NAMALWA (cell line): ENCODE measurements at regions not wholly inside any gene's neighbourhood (a gene's known extent, or its start where the extent isn't known, plus 50 kb on each side); places are given as distances from the start of the nearest gene placed in this dataset.
"Not testable (repeated sequence)": the region's sequence is repeated elsewhere in the genome, so short reads cannot be mapped to it uniquely, and the experiment has no call there.

Experiments
- DNase-seq: peaks from one replicate; pipeline ENCODE4 v3.0.0-alpha.2; 2015; ENCODE audit warnings: low spot score

DNA sequence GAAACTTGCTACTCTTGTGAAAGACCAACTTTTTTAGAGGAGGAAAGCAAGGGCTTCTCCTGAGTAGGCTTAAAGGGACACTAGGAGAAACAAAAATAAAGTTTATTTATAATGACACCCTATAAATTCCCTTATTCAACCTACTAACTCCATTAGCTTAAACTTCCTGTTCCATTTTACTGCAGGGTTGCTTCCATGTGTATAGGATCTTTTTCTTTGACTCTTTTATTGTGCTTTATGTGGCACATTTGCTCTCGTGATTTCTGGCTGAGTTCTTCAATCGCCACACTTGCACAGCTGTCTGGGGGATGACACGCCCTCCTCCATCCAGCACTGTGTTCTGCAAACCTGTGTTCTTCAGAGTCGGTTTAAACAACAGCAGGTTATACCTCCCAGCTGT, 225.7 kb upstream of the NPVF start:
- DNase-seq: peak; percentile 41

DNA sequence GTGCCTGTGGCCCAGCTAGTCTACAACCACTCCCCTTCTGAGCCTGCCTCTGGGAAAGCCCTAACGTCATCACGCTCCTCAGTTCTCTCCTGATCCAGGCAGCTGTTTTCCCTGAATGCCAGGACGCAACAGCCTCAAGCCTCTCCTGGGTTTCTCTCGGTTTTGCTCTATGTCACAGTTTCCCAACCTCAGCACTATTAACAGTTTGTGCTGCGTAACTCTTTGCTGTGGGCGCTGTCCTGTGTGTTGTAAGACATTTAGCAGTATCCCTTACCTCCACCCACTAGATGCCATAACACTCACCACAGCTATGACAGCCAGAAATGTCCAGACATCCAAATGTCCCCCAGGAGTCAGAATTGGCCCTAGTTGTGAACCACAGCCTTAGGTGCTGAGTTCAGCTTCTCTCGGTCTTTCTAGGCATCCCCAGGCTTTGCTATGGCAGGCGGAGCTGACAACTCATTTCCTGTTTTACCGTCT, 226.3 kb upstream of the NPVF start:
- DNase-seq: peak; percentile 32

DNA sequence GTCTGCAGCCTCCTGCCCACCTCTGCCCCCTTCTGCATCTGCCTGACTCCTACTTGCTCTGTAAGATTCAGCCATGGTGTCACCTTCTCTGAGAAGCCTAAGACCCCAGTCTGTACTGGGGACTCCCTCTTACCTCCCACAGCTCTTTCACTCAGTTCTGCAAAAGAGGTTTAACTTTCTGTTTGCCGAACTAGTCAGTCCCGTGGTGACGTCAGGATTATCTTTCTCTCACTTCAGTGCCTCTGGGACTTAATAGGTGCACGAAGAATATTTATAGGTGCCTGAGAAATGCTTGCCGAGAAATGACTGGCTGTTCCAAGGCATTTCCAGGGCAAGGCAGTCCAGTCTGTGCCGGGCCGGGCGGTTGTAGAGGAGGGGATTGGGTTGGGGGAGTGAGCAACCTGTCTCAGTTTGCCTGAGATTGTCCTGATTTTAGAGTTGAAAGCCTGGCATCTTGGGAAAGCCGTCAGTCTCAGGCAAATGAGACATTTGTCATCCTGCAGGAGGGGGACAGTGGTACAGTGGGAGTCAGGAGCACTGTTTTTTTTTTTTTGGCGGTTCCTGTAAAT, 227.5 kb upstream of the NPVF start:
- no peak for DNase-seq

DNA sequence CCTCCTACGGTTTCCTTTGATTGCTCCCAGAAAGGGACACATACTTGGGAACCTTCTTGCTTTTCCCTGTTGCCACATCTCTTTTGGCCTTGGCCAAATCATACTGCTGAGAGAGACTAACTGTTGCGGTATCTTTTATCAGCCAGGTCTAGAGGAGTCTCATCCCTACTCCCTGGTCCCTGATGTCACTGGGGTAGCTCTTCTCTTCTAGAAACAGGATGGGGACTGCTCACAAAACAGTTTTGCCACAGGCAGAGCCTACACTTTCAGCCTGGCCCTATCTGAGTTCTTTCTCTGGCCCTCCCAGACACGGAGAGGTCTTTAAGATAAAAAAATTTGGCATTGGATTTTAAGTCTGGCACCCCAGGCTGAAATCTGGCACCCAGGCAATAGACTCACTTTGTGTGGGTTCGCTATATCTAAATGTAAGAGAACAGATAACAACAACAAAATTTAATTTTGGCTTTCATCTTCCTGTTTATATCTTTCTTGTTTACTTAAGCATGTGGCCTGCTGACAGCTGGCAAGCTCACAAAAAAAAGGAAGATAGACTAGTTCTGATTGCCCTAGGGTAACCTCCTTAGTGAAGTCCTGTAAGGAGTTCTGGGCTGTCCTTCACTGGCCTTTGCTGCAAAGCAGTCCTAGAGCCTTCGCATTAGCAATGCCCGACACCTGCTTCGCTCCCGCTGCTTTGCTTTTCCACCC, 228.3 kb upstream of the NPVF start:
- peak; percentile 26 for DNase-seq

DNA sequence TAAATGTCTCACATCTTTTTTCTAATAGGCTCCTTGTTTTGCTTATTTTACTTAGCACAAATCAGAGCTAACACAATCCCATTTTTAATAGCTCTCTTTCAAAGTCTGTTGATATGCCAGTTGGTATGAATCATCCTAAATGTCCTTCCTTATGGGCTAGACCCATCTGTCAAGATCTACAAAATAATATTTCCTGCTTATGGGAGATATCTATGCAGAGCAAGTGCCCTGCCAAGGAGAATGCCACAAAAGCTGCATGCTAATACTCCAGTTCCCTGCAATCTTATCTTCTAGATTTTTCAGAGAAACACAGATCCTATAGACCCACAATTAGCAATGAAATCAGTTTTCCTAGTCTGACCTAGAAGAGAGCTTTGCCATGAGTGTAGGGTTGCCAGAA, 230.8 kb upstream of the NPVF start:
- no peak for DNase-seq

DNA sequence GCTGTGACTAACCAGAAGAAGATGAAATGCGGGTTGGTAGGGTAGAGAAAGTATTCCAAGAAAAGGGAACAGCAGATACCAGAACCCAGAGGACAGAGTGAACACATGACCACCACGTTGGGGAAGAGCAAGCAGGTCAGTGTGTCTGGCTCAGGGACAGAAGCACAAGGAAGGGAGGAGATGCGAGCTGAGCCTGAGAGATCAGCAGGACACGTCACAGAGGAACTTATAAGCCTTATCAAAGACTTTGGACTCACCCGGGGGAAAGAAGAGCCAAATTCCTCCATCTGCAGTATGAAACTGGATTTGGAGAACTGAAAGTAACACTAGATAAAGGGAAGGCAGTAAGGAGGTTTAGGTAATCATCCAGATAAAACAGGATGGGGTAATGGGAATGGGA, 232.1 kb upstream of the NPVF start:
- no peak for DNase-seq

DNA sequence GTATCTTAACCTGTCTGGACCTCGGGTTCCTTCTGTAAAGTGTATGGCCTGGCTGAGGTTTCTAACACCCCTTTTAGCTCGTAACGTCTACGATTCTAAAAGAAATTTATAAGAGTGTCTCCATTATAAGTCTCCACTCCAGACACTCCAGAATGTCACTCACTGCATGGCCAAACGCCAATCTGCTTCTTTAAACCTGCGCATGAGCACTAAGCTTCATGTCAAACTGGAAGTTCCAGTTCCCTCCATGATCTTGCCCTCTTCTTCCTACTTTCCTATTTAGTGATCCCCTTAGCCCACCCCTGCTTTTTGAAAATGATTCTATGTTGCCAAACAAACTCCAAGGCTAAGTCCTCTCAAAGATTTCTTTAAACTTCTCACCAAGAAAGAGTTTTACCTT, 241.4 kb upstream of the NPVF start:
- no peak for DNase-seq

DNA sequence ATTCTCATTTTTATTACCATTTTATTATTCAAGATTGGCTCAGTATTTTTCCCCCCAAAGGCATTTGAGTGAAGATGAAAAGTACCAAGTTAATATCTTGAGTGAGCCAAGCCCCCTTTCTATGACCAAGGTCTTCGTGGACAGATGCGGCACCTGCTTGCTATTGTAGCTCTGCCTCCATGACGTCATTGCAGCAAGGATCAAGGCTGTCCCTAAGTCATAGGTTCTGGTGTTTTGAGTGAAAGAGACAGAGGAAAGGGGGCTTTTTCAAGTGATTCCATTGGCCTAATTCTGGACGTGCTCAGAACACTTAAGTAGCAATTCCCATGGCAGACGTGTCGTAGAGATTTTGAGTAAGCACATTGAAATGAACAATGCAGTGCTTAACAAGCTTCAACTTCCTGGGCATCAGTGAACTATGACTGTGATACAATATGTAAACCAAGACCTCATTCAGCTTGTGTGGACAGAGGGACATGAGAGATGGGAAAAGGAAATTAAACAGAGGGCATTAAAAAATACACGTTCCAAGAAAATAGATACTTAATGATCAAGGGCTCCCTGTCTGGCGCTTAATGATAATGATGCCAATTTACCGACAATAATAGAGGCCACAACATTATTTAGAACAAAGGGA, 248.7 kb upstream of the NPVF start:
- DNase-seq: no peak

DNA sequence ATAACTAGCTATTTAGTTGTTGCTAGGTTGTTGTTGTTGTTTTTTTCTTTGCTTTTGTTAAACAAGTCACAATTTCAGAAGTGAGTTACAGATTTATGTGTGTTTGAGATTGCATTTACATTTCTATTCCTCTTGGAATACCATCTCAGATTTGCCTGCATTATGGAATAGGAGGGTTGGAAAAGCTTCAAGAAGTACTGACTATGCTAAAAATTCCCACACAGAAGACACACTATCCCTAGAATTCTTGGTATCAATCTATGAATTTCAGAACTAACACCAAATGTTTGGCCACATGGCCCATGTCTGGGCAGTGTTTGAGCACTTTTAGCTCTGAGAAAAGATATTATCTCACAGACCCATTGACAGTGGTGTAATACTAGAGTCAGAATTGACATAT, 249.9 kb upstream of the NPVF start:
- DNase-seq: not testable (repeated sequence)

DNA sequence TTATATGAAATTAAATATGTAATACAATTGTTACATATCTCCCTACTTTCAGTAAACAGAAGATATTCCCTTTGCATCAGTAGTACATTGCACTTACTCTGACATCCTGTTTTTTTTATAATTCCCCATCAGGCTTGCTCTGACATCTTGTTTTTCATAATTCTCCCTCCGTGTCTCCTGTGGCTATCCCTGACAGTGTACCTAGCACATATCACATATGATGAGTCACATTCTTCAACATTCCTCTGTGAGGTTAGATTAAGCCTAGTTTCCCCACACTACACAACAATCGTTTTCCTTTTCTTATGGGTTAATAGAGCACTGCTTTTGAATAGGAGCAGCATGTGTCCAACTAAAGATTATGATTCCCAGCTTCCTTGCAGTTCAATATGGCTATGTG, 250.6 kb upstream of the NPVF start:
- no peak for DNase-seq

DNA sequence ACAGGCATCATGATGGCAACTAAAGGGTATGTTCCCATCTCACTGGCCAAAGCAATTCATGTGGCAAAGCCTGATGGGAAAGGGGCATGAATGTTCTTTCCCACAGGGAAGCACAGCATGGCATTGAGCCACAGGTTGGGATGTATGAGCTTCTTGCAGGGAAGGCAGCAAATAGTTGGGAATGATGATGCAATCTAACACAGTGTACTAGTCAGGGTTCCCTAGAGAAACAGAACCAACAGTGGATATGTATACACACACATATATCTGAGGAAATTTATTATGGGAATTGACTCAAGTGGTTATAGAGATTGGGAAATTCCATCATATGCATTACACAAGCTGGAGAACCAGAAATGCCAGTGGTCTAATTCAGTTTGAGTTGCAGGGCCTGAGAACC, 253.6 kb upstream of the NPVF start:
- no peak for DNase-seq

DNA sequence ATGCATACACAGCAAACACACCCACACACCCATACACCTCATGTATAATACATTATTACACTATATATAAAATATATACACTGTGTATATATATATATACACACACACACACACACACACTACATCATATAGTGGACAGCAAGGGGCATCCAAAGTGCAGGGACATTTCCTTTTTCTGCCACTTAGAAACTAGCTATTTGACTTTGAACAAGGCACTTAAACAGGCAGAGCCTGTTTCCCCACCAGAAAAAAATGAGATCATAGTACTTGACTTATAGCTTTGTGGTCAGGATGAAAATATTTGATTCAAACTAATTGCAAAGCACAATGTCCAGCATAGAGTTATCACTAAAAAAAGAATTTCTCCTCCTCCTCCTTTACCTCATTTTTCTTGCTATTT, 254.3 kb upstream of the NPVF start:
- no peak for DNase-seq

DNA sequence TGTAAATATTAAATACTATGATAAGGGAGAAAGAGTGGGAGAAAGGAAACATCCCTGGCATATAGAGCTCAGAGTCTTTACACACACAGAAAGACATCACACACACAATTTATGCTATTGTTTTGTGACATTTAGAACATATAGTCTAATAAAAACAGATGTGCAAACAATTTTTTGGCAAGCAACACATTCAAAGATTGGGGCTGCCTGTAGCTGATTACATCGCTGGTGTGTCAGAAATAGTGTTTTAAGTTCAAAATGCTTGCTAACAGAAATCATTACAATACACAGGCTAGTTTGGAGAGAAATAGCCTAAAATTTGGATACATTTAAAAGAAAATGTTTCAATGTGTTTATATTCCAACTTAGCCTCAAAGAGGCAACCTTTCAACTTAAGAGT, 256.7 kb upstream of the NPVF start:
- no peak for DNase-seq

DNA sequence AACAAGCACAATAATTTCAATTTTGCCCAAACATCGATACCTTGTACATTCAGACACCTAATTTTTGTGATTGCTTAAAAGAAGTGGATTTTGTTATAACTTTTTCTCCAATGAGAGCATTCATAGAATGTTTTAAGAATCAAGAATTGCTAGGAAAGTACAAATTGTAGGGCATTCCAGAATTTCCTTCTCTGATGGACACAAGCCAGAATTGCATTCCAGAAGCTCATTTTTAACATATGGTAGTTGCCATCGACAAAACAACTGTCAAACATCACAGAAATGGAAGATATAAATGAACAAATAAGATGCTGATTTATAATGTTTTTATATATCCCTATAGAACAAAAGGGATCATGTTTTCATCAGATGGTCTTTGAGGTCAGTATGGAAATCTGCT, 258.4 kb upstream of the NPVF start:
- DNase-seq: no peak

DNA sequence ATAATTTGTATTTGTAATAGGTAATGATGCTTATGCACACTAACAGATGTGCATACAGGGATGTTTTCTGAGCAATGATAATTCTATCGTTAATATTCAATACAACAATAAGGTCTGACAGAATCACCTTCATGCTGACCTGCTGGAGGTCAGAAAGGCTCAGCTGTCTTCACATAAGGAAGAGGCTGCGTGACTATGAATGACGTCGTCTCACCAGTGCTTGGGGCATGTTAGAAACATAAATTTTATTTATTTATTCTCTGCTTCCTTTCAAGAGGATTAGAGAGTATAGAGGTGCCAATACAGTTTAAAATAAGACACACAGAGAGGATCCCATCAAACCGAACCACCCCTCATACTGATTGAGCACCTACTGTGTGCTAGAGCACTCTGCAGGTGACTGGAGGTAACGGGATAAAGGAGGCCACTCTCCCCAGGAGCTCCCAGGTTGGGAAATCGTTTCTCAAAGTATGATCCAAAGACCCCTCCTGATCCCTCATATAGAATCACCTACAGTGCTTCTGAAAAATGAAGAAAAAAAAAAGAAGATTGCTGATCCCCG, 265.6 kb upstream of the NPVF start:
- no peak for DNase-seq

DNA sequence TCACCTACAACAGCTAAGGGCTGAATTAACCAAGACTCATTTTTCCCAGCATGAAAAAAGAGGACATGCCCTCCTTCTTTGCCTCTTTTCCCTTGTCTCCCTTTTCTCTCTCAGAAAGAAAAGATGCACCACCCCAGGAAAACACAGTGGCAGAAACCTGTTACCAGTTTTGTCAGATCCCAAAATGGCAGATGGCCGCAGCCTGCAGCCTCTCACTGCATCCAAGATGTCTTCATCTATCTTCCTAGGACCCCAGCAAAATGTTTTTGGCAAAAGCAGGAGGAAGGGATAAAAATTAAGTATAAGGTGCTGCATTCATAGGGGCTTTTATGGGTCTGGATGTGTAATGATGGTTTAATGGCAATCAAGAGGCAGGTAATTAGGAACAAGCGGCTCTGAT, 266.6 kb upstream of the NPVF start:
- no peak for DNase-seq

DNA sequence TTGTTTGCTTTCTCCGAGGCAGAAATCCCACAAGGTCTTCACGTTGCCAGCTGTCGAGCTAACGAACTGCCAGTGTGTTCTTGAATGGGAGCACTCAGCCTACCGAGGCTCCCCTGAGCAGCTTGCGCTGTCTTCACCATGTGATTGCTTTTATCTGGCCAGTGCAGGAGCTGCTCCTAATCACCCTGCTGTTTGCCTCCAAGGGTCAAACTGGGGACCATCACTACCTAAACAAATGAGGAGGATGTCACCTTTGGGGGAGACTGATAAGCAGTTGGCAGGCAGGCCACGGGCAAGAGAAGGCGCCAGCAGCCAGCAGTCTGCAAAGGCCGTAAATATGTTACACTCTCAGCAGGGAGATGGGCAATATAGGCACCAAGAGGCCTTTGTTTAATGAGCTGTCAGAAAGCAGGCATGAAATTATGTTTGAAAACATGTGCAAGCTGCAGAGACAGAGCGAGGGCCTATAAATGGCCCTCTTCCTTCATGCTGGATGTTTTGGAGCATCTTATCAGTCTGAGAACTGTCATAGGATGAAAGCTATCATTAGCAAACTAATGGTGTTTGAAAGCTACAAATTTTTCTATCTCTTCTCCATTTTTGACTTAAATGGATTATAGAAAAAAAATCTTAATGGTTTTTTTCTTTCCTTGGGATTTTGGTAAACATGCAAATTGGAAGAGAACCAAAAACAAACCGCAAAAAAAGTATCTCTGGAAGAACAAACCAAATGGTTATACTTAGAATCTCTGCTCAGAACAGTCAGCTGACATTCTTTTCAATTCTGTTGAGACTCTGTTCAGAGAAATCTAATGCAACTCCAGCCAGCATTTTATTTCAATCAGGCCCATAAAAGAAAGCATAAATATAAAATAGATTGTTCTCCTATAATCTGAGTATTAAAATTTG, 267.3 kb upstream of the NPVF start:
- no peak for DNase-seq

DNA sequence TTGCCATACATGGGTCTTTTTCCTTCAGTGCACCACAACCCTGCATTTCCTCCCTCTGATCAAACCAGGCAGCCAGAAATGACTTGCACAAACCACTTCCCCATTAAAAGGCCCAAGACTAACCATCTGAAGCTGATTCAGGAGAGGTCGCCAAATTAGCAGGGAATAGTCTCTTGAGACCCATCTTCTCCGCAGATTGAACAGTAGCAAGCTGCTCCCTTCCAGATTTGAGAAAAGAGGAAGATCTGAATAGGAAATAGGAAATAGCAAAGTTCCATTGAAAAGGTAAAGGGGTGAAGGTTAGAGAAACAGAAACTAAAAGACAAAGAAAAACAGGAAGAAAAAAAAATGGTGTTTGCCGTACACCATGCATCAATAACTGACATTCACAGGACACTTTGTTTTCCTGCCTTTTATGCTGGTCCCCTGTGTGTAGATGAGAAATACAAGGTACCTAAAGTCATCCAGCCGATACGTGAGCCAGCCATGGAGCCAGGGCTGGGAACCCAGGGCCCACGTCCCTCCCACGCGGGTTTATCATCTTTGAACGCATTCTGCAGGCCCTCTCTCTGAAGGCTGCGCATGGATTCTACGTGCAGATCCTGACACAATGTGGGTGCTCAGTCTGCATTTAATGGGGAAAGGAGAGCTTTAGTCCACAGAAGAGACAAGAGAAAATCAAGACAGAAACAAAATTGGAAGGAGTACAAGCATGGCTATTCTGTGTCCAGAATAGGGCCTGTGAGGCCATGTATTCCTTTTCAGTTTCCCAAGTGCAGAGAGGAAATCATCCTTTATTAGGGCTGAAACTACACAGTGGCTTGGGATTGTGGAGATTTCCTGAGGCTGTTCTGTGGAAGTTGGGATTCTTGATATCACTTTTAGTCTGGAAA, 268.4 kb upstream of the NPVF start:
- DNase-seq: peak; percentile 75

DNA sequence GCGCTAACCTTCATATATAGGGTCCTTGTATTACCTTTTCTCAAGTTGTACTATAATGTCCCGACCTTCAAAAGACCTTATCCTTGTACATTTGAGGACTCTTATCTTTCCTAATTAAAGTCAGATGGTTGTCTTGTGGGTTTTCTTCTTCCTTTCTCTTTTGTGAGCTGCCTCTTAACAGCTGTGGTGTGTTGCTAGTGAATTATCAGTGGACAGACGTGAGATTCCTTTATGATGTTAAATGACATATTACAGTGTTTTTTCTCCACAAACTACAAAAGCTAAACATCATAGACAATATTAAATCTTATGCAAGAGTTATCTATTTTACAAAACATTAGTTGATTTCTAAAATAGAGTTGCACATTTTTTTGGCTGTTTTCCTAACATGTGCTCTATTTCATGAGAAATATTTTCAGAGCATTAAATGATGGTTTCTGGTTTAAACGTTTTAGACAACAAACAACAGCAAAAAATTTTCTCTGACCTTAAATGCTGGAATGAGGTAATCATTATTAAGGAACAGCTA, 272.2 kb upstream of the NPVF start:
- no peak for DNase-seq

DNA sequence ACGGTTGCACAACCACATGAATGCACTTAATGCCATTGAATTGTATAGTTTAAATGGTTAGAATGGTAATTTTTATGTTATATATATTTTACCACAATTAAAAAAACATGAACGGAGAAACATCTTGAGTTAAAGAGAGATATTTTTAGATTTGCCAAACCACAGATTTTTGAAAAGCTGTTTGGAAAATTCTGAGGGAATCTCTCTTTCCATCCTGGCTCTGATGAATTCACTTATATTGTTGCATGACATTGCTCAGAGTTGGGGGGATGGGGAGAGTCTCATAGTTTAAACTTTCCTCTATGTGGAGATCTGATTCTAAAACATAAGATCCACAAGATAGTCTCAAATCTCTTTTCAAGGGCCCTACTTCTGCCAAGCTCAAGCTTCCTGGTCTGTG, 275.0 kb upstream of the NPVF start:
- no peak for DNase-seq
